ENCODE measurements at regions not wholly inside any gene's neighbourhood (a gene's known extent, or its start where the extent isn't known, plus 50 kb on each side); places are given as distances from the start of the nearest gene placed in this dataset.

GRCh38 chr14:38788060-38788459 lies 315.0 kb downstream of the SEC23A start:
- TF ChIP-seq POLR2A (IDR thresholded peaks at IDR 0.05; ENCODE audit: low read depth, low read length) (no peak), CTCF (conservative IDR thresholded peaks at IDR 0.05; ENCODE audit: low read depth, low read length) (no peak), RFX5 (IDR thresholded peaks at IDR 0.05; ENCODE audit: low read depth, low read length) (no peak), ELK1 (IDR thresholded peaks at IDR 0.05; ENCODE audit: borderline replicate concordance, low read depth, low read length) (no peak), FOS (IDR thresholded peaks at IDR 0.05; ENCODE audit: low read depth, low read length) (no peak), RCOR1 (IDR thresholded peaks at IDR 0.05; ENCODE audit: insufficient replicate concordance, low read length) (no peak), USF2 (IDR thresholded peaks at IDR 0.05; ENCODE audit: low read depth, low read length) (no peak), SMC3 (IDR thresholded peaks at IDR 0.05; ENCODE audit: low read depth, low read length) (no peak), CHD1 (IDR thresholded peaks at IDR 0.05; ENCODE audit: low read depth, low read length) (no peak), NFE2L2 (IDR thresholded peaks at IDR 0.05; ENCODE audit: low read depth, low read length) (no peak), CEBPB (IDR thresholded peaks at IDR 0.05; ENCODE audit: low read depth, low read length) (no peak)
